ENCODE measurements at regions not wholly inside any gene's neighbourhood (a gene's known extent, or its start where the extent isn't known, plus 50 kb on each side); places are given as distances from the start of the nearest gene placed in this dataset.

DNA sequence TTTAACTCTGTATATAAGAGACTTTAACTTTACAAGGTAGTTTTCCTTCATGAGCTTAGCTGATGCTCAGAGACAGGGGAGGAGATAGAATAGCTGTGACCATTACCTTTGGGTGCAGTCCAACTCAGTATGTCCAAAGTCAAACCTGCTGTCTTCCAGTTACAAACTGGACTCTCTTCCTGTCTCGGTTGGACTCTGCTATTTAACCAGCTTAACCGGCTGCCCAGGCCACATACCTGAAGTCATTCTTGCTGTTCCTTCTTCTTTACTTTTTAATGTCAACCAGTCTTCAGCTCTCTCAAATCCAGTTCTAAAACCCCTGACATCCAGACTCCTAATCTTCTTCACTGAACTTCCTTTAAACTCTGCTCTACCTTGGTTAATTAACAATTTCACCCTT lies 138.3 kb upstream of the TSHZ2 start:
- Histone ChIP-seq H3K27ac (ENCODE audit: control insufficient read depth, insufficient read depth) (no peak overlapping the region), H4K20me1 (ENCODE audit: control insufficient read depth, insufficient read depth) (no peaks in the 10 kb centered on the region), H2AFZ (ENCODE audit: control insufficient read depth, low read depth, low read length) (no peak overlapping the region), H3K9me3 (replicated peaks; ENCODE audit: control insufficient read depth, insufficient read depth, low read length) (no peaks in the 10 kb centered on the region), H3K4me1 (ENCODE audit: control insufficient read depth, insufficient read depth, low read length) (no peaks in the 10 kb centered on the region), H3K9ac (ENCODE audit: control insufficient read depth, insufficient read depth, low read length) (no peak overlapping the region), H3K79me2 (ENCODE audit: control insufficient read depth, insufficient read depth, low read length) (no peaks in the 10 kb centered on the region), H3K36me3 (ENCODE audit: control insufficient read depth in 2 of 2, insufficient read depth in 2 of 2, low read length in 1 of 2) (no peaks in the 10 kb centered on the region), H3K4me2 (ENCODE audit: control insufficient read depth, insufficient read depth) (no peak overlapping the region), H3K27me3 (replicated peaks in 1 of 2; ENCODE audit: control insufficient read depth in 2 of 2, insufficient read depth in 2 of 2, low read length in 1 of 2) (no peaks in the 10 kb centered on the region), H3K4me3 (no peak overlapping the region)
- intact Hi-C loops (cut with micrococcal nuclease; ENCODE audit: unreplicated experiment): no loop called here
- in situ Hi-C loops (cut with MboI): no loop called here
- SMC1A ChIA-PET (ENCODE audit: uncharacterized antibody, unreplicated experiment): no interaction called here
- no peak for FAIRE-seq
- CTCF ChIA-PET: no interaction called here
- DNase-seq (ENCODE audit: low read depth, low spot score): no peak
- TF ChIP-seq SMC3 (IDR thresholded peaks at IDR 0.05; ENCODE audit: borderline replicate concordance, low read length): no peak
- TF ChIP-seq, protein P1, sequence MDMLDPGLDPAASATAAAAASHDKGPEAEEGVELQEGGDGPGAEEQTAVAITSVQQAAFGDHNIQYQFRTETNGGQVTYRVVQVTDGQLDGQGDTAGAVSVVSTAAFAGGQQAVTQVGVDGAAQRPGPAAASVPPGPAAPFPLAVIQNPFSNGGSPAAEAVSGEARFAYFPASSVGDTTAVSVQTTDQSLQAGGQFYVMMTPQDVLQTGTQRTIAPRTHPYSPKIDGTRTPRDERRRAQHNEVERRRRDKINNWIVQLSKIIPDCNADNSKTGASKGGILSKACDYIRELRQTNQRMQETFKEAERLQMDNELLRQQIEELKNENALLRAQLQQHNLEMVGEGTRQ (IDR thresholded peaks at IDR 0.05; ENCODE audit: borderline replicate concordance, low read depth, low read length): no peak
- TF ChIP-seq NFIC (IDR thresholded peaks at IDR 0.05; ENCODE audit: low read depth, low read length): no peak
- no peak for TF ChIP-seq YY1 (IDR thresholded peaks at IDR 0.05; ENCODE audit: low read depth, low read length)
- no peak for TF ChIP-seq RELA (IDR thresholded peaks at IDR 0.05; ENCODE audit: borderline replicate concordance, partially characterized antibody)
- TF ChIP-seq SREBF1 (IDR thresholded peaks at IDR 0.05; ENCODE audit: low read length): no peak
- TF ChIP-seq, protein P2, sequence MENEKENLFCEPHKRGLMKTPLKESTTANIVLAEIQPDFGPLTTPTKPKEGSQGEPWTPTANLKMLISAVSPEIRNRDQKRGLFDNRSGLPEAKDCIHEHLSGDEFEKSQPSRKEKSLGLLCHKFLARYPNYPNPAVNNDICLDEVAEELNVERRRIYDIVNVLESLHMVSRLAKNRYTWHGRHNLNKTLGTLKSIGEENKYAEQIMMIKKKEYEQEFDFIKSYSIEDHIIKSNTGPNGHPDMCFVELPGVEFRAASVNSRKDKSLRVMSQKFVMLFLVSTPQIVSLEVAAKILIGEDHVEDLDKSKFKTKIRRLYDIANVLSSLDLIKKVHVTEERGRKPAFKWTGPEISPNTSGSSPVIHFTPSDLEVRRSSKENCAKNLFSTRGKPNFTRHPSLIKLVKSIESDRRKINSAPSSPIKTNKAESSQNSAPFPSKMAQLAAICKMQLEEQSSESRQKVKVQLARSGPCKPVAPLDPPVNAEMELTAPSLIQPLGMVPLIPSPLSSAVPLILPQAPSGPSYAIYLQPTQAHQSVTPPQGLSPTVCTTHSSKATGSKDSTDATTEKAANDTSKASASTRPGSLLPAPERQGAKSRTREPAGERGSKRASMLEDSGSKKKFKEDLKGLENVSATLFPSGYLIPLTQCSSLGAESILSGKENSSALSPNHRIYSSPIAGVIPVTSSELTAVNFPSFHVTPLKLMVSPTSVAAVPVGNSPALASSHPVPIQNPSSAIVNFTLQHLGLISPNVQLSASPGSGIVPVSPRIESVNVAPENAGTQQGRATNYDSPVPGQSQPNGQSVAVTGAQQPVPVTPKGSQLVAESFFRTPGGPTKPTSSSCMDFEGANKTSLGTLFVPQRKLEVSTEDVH (IDR thresholded peaks at IDR 0.05; ENCODE audit: low read depth, partially characterized antibody): no peak
- TF ChIP-seq BMI1 (IDR thresholded peaks at IDR 0.05; ENCODE audit: borderline replicate concordance): no peak
- no peak for TF ChIP-seq EED (IDR thresholded peaks at IDR 0.05; ENCODE audit: low read depth)
- TF ChIP-seq CBX3 (IDR thresholded peaks at IDR 0.05; ENCODE audit: borderline replicate concordance, low read depth): no peak
- TF ChIP-seq TARDBP (IDR thresholded peaks at IDR 0.05; ENCODE audit: borderline replicate concordance): no peak
- no peak for TF ChIP-seq PML (IDR thresholded peaks at IDR 0.05; ENCODE audit: low read length)
- BruUV-seq (replicated peaks): no TSS peak
- no peak for ATAC-seq
- WGBS (ENCODE audit: insufficient coverage, insufficient replicate concordance, low lambda C conversion rate, missing lambda C conversion rate): 53% methylated on average over 2 of the region's 2 CpGs
- RAD21 ChIA-PET (ENCODE audit: unreplicated experiment): no interaction called here
- POLR2A ChIA-PET: no interaction called here

Measured in GM12878 (cell line).